ENCODE measurements at regions not wholly inside any gene's neighbourhood (a gene's known extent, or its start where the extent isn't known, plus 50 kb on each side); places are given as distances from the start of the nearest gene placed in this dataset.

DNA sequence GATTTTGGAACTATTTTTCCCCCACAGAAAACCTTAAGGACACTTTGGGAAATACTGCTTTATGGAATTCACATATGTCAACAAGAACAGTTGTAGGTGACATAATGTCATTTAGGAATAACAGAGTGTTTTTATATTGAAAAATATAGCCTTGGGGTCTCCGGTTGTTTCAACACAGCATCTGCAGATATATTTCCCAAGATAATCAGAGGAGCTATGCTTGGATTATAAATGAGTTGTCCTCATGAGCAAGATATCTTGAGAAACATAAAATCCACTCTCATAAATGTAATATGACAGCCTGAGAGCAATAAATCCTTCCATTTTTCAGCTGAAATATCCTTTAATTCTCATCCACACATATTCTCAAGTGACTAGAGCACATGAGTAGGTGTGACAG is 473.7 kb upstream of the LMCD1 start:
- TF ChIP-seq, protein P1, sequence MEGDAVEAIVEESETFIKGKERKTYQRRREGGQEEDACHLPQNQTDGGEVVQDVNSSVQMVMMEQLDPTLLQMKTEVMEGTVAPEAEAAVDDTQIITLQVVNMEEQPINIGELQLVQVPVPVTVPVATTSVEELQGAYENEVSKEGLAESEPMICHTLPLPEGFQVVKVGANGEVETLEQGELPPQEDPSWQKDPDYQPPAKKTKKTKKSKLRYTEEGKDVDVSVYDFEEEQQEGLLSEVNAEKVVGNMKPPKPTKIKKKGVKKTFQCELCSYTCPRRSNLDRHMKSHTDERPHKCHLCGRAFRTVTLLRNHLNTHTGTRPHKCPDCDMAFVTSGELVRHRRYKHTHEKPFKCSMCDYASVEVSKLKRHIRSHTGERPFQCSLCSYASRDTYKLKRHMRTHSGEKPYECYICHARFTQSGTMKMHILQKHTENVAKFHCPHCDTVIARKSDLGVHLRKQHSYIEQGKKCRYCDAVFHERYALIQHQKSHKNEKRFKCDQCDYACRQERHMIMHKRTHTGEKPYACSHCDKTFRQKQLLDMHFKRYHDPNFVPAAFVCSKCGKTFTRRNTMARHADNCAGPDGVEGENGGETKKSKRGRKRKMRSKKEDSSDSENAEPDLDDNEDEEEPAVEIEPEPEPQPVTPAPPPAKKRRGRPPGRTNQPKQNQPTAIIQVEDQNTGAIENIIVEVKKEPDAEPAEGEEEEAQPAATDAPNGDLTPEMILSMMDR (IDR thresholded peaks at IDR 0.05; ENCODE audit: poor library complexity, severe bottlenecking), result no peak
- no peak for TF ChIP-seq POLR2AphosphoS5 (IDR thresholded peaks at IDR 0.05)
- no peak for TF ChIP-seq EZH2 (IDR thresholded peaks at IDR 0.05; ENCODE audit: borderline replicate concordance, insufficient read depth, low read length, poor library complexity, severe bottlenecking)
- TF ChIP-seq, protein P2, sequence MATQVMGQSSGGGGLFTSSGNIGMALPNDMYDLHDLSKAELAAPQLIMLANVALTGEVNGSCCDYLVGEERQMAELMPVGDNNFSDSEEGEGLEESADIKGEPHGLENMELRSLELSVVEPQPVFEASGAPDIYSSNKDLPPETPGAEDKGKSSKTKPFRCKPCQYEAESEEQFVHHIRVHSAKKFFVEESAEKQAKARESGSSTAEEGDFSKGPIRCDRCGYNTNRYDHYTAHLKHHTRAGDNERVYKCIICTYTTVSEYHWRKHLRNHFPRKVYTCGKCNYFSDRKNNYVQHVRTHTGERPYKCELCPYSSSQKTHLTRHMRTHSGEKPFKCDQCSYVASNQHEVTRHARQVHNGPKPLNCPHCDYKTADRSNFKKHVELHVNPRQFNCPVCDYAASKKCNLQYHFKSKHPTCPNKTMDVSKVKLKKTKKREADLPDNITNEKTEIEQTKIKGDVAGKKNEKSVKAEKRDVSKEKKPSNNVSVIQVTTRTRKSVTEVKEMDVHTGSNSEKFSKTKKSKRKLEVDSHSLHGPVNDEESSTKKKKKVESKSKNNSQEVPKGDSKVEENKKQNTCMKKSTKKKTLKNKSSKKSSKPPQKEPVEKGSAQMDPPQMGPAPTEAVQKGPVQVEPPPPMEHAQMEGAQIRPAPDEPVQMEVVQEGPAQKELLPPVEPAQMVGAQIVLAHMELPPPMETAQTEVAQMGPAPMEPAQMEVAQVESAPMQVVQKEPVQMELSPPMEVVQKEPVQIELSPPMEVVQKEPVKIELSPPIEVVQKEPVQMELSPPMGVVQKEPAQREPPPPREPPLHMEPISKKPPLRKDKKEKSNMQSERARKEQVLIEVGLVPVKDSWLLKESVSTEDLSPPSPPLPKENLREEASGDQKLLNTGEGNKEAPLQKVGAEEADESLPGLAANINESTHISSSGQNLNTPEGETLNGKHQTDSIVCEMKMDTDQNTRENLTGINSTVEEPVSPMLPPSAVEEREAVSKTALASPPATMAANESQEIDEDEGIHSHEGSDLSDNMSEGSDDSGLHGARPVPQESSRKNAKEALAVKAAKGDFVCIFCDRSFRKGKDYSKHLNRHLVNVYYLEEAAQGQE (IDR thresholded peaks at IDR 0.05; ENCODE audit: borderline replicate concordance), result no peak
